ENCODE measurements at regions not wholly inside any gene's neighbourhood (a gene's known extent, or its start where the extent isn't known, plus 50 kb on each side); places are given as distances from the start of the nearest gene placed in this dataset.
A peak's percentile ranks its signal among the peaks of the same experiment; 100 is the strongest.

DNA sequence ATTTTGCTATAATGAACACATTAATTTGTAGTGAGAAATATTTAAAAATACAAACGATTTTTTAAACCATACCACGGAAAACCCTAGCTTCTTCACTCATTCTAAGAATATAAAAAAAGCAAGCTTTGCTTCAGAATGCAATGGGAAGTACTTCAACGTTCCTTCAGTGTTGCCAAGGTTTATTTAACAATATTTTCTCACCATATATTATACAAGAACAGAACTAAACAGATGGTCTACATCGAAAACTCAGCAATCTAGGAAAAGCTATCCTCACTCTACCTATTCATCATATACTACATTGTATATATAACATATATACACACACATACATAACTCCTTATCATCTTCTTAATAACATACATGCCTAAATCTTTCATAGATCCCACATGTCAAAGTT is 1047.4 kb downstream of the IGSF11 start:
- no peak overlapping the region for H3K4me3 ChIP-seq
- TF ChIP-seq, protein P1, sequence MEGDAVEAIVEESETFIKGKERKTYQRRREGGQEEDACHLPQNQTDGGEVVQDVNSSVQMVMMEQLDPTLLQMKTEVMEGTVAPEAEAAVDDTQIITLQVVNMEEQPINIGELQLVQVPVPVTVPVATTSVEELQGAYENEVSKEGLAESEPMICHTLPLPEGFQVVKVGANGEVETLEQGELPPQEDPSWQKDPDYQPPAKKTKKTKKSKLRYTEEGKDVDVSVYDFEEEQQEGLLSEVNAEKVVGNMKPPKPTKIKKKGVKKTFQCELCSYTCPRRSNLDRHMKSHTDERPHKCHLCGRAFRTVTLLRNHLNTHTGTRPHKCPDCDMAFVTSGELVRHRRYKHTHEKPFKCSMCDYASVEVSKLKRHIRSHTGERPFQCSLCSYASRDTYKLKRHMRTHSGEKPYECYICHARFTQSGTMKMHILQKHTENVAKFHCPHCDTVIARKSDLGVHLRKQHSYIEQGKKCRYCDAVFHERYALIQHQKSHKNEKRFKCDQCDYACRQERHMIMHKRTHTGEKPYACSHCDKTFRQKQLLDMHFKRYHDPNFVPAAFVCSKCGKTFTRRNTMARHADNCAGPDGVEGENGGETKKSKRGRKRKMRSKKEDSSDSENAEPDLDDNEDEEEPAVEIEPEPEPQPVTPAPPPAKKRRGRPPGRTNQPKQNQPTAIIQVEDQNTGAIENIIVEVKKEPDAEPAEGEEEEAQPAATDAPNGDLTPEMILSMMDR (IDR thresholded peaks at IDR 0.05): no peak
- TF ChIP-seq POLR2A (IDR thresholded peaks at IDR 0.05): no peak
- H3K27ac ChIP-seq: no peak overlapping the region
- no peaks in the 10 kb centered on the region for H3K36me3 ChIP-seq
- H3K27me3 ChIP-seq: no peaks in the 10 kb centered on the region
- H3K4me1 ChIP-seq: no peaks in the 10 kb centered on the region
- no peak for DNase-seq
- H3K9me3 ChIP-seq: no peaks in the 10 kb centered on the region

GRCh38 chr3:117989982-117990381 is 1044.7 kb downstream of the IGSF11 start:
- Histone ChIP-seq H3K4me1 (no peaks in the 10 kb centered on the region), H3K9me3 (no peaks in the 10 kb centered on the region), H3K27ac (no peak overlapping the region), H3K4me3 (no peak overlapping the region), H3K36me3 (no peaks in the 10 kb centered on the region), H3K27me3 (no peaks in the 10 kb centered on the region)
- TF ChIP-seq, protein P1 (IDR thresholded peaks at IDR 0.05): no peak
- no peak for TF ChIP-seq POLR2A (IDR thresholded peaks at IDR 0.05)
- DNase-seq: no peak

DNA sequence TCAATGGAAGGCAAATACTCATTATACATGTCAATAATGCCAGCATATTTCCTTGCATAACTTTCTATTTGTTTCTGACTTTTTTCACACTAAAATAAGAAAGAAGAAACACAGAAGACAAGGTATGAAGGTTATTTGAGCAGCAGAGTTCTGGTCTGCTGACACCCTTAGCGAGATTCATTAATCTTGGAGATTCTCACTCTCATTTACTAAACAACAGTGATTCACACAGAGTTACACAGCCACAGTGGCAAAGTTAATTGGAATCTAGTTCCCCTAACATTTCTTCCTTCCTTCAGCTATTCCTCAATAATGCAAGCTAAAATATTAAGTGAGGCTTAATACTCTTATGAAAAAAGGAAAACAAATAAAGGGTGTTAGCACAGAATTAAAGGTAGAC is 1044.0 kb downstream of the IGSF11 start:
- Histone ChIP-seq H3K36me3 (no peaks in the 10 kb centered on the region), H3K27me3 (no peaks in the 10 kb centered on the region), H3K27ac (no peak overlapping the region), H3K9me3 (no peaks in the 10 kb centered on the region), H3K4me3 (no peak overlapping the region), H3K4me1 (no peaks in the 10 kb centered on the region)
- no peak for DNase-seq
- no peak for TF ChIP-seq POLR2A (IDR thresholded peaks at IDR 0.05)
- TF ChIP-seq, protein P1 (IDR thresholded peaks at IDR 0.05): no peak

GRCh38 chr3:117995842-117996437 is 1038.7 kb downstream of the IGSF11 start:
- no peak for DNase-seq
- TF ChIP-seq, protein P1 (IDR thresholded peaks at IDR 0.05): no peak
- TF ChIP-seq POLR2A (IDR thresholded peaks at IDR 0.05): no peak
- H3K4me1 ChIP-seq: no peaks in the 10 kb centered on the region
- no peak overlapping the region for H3K27ac ChIP-seq
- peak overlapping the region in 1 of 4 donors; percentile 47 for H3K4me3 ChIP-seq
- no peaks in the 10 kb centered on the region for H3K36me3 ChIP-seq
- H3K9me3 ChIP-seq: no peaks in the 10 kb centered on the region
- H3K27me3 ChIP-seq: no peaks in the 10 kb centered on the region

DNA sequence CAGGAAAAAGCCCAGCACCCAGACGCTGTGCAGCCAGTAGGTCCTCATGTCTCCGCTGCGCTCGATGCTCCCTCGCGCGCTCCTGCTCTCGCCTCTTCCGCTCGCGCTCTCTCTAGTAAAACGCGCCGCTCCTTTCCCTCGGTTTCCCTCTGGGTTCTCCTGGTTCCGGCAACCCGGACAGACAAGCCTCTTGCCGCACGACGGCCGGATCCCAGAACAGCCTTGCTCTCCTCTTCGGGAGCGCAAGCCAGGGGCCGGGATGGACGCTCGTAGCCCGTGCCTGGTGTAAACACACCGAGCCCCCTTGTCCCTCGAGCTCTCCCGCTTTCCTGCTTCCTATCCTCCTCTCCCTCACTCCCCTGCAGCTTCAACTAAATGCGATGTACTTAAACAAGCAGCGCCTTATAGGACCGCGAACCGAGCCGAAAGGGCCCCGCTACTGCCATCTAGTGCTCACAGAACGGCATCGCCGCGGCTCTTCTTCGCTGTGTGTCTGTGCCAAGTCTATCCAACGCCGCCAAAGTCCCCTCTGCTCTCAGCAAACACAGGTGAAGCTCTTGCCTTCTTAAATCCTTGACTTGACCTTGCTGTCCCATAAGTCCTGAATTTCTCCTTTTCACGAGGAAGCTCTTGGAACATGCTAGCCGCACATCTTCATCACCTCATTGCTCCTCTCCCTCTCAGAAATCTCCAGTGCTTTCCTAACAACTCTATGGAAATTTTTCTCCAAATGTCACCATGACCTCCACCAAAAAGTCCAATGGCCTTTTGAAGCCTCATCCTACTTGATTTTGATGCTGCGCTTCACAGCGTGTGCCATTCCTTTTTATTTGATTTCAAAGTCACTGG is 1037.2 kb downstream of the IGSF11 start:
- TF ChIP-seq, protein P1 (IDR thresholded peaks at IDR 0.05): peak in 5 of 6 experiments; percentile 46 to 70 (median 47)
- no peak for TF ChIP-seq POLR2A (IDR thresholded peaks at IDR 0.05)
- H3K4me1 ChIP-seq: no peaks in the 10 kb centered on the region
- peak; percentile 32 to 81 (median 76) for DNase-seq
- H3K9me3 ChIP-seq: no peaks in the 10 kb centered on the region
- H3K27me3 ChIP-seq: no peaks in the 10 kb centered on the region
- H3K4me3 ChIP-seq: peak overlapping the region; percentile 15 to 47 (median 30)
- H3K27ac ChIP-seq: no peak overlapping the region
- no peaks in the 10 kb centered on the region for H3K36me3 ChIP-seq

Data from Peyer's patch (tissue), 4 donors.